H9 (cell line): ENCODE measurements at regions not wholly inside any gene's neighbourhood (a gene's known extent, or its start where the extent isn't known, plus 50 kb on each side); places are given as distances from the start of the nearest gene placed in this dataset.

Source experiments
- DNase-seq: peaks from one replicate; pipeline ENCODE4 v3.0.0-alpha.2; 2017
- H2AFZ ChIP-seq: one replicate; pipeline ENCODE4 v1.6.1; 2013; ENCODE audit warnings: mild to moderate bottlenecking, low read length, control low read depth, moderate library complexity
- H2AK5ac ChIP-seq: 2 replicates; pipeline ENCODE4 v1.6.1; 2013; ENCODE audit warnings: low read length, control low read depth, mixed read lengths; ENCODE audit not compliant: insufficient read length
- H2BK120ac ChIP-seq: one replicate; pipeline ENCODE4 v1.6.1; 2013; ENCODE audit warnings: low read depth, mild to moderate bottlenecking, low read length, control low read depth, inconsistent platforms; ENCODE audit not compliant: poor library complexity, severe bottlenecking
- H2BK12ac ChIP-seq: 2 replicates; pipeline ENCODE4 v1.6.1; 2013; ENCODE audit warnings: low read length, control low read depth, mixed read lengths, low read depth; ENCODE audit not compliant: insufficient read length
- H2BK15ac ChIP-seq: 2 replicates; pipeline ENCODE4 v1.6.1; 2013; ENCODE audit warnings: low read depth, low read length, control low read depth
- H2BK20ac ChIP-seq: one replicate; pipeline ENCODE4 v1.6.1; 2013; ENCODE audit warnings: low read depth, mild to moderate bottlenecking, low read length, control low read depth, inconsistent platforms; ENCODE audit not compliant: poor library complexity, severe bottlenecking
- H2BK5ac ChIP-seq: 2 replicates; pipeline ENCODE4 v1.6.1; 2013; ENCODE audit warnings: low read length, control low read depth, mixed read lengths; ENCODE audit not compliant: insufficient read length
- H3K14ac ChIP-seq: 2 replicates; pipeline ENCODE4 v1.6.1; 2013; ENCODE audit warnings: low read length, control low read depth; ENCODE audit not compliant: insufficient read depth
- H3K18ac ChIP-seq: 2 replicates; pipeline ENCODE4 v1.6.1; 2013; ENCODE audit warnings: low read depth, mild to moderate bottlenecking, mixed read lengths, low read length, control low read depth; ENCODE audit not compliant: insufficient read length
- H3K23ac ChIP-seq: 2 replicates; pipeline ENCODE4 v1.6.1; 2013; ENCODE audit warnings: low read length, control low read depth, mixed read lengths, low read depth; ENCODE audit not compliant: insufficient read length
- H3K23me2 ChIP-seq: 2 replicates; pipeline ENCODE4 v1.6.1; 2013; ENCODE audit warnings: low read depth, mild to moderate bottlenecking, mixed read lengths, low read length, control low read depth; ENCODE audit not compliant: insufficient read length, poor library complexity, severe bottlenecking
- H3K27ac ChIP-seq: 2 replicates; pipeline ENCODE4 v1.5.1; 2013; ENCODE audit warnings: low read length, control low read depth, mixed read lengths, low read depth; ENCODE audit not compliant: insufficient read length
- H3K27me3 ChIP-seq: 2 replicates; pipeline ENCODE4 v1.6.1; 2013; ENCODE audit warnings: low read length, control low read depth, inconsistent platforms; ENCODE audit not compliant: insufficient read depth
- H3K4ac ChIP-seq: 2 replicates; pipeline ENCODE4 v1.6.1; 2013; ENCODE audit warnings: low read depth, mild to moderate bottlenecking, control low read depth, inconsistent platforms, low read length, moderate library complexity
- H3K4me1 ChIP-seq: 2 replicates; pipeline ENCODE4 v1.6.1; 2013; ENCODE audit warnings: low read length, control low read depth, inconsistent platforms; ENCODE audit not compliant: insufficient read depth
- H3K4me2 ChIP-seq: 2 replicates; pipeline ENCODE4 v1.6.1; 2013; ENCODE audit warnings: low read length, control low read depth, mixed read lengths; ENCODE audit not compliant: insufficient read length, insufficient read depth
- H3K56ac ChIP-seq: 2 replicates; pipeline ENCODE4 v1.6.1; 2013; ENCODE audit warnings: low read depth, mild to moderate bottlenecking, mixed read lengths, low read length, control low read depth; ENCODE audit not compliant: insufficient read length
- H3K79me1 ChIP-seq: 2 replicates; pipeline ENCODE4 v1.6.1; 2013; ENCODE audit warnings: low read depth, mild to moderate bottlenecking, moderate library complexity, low read length, control low read depth, inconsistent platforms; ENCODE audit not compliant: insufficient read depth, poor library complexity, severe bottlenecking
- H3K79me2 ChIP-seq: 2 replicates; pipeline ENCODE4 v1.6.1; 2013; ENCODE audit warnings: low read length, control low read depth, inconsistent platforms; ENCODE audit not compliant: insufficient read depth
- H3K9ac ChIP-seq: 2 replicates; pipeline ENCODE4 v1.6.1; 2013; ENCODE audit warnings: low read length, control low read depth, mixed read lengths; ENCODE audit not compliant: insufficient read length; ENCODE audit errors: extremely low read depth
- H3K9me3 ChIP-seq: one replicate; pipeline ENCODE4 v1.6.1; 2013; ENCODE audit warnings: low read depth, low read length, inconsistent platforms; ENCODE audit not compliant: control insufficient read depth
- H3T11ph ChIP-seq: one replicate; pipeline ENCODE4 v1.6.1; 2013; ENCODE audit warnings: mild to moderate bottlenecking, low read length, control low read depth, inconsistent platforms
- H4K20me1 ChIP-seq: one replicate; pipeline ENCODE4 v1.6.1; 2013; ENCODE audit not compliant: control insufficient read depth, insufficient read length, insufficient read depth
- H4K5ac ChIP-seq: 2 replicates; pipeline ENCODE4 v1.6.1; 2013; ENCODE audit warnings: low read depth, mild to moderate bottlenecking, mixed read lengths, low read length, control low read depth; ENCODE audit not compliant: insufficient read length
- H4K8ac ChIP-seq: replicated peaks from 2 replicates; pipeline ENCODE4 v1.6.1; 2013; ENCODE audit warnings: low read length, control low read depth, mixed read lengths, low read depth; ENCODE audit not compliant: insufficient read length
- H4K91ac ChIP-seq: 2 replicates; pipeline ENCODE4 v1.6.1; 2013; ENCODE audit warnings: low read depth, mild to moderate bottlenecking, moderate library complexity, mixed read lengths, low read length, control low read depth; ENCODE audit not compliant: insufficient read length
- H3K27ac Mint-ChIP-seq, 3 experiments: 2 replicates in 2 of 3; 3 replicates in 1 of 3; pipeline ENCODE4 v1.8.0; 2020 to 2021; ENCODE audit warnings: mixed read lengths in 3 of 3, mild to moderate bottlenecking in 1 of 3, moderate library complexity in 1 of 3
- H3K27me3 Mint-ChIP-seq: 2 replicates; pipeline ENCODE4 v1.8.0; 2021; ENCODE audit warnings: low read depth, mild to moderate bottlenecking, moderate library complexity, mixed read lengths
- H3K36me3 Mint-ChIP-seq, 3 experiments: 2 replicates in 2 of 3; 3 replicates in 1 of 3; pipeline ENCODE4 v1.8.0; 2020 to 2021; ENCODE audit warnings: low read depth in 3 of 3, mixed read lengths in 3 of 3; ENCODE audit not compliant: insufficient read depth in 1 of 3
- H3K4me1 Mint-ChIP-seq, 2 experiments: 2 replicates each; pipeline ENCODE4 v1.8.0; 2020; ENCODE audit warnings: mixed read lengths in 2 of 2
- H3K4me3 Mint-ChIP-seq, 2 experiments: 2 replicates in 1 of 2; 3 replicates in 1 of 2; pipeline ENCODE4 v1.8.0; 2020 to 2021; ENCODE audit warnings: mild to moderate bottlenecking in 2 of 2, mixed read lengths in 2 of 2, moderate library complexity in 1 of 2
- H3K9me3 Mint-ChIP-seq, 2 experiments: 2 replicates in 1 of 2; 3 replicates in 1 of 2; pipeline ENCODE4 v1.8.0; 2020; ENCODE audit warnings: mild to moderate bottlenecking in 2 of 2, mixed read lengths in 2 of 2, moderate library complexity in 1 of 2
- WGBS: extraction: QIAGEN DNeasy Blood & Tissue Kit; methylation state at CpG from one replicate; pipeline ENCODE4 v1.1.7; 2013; ENCODE audit warnings: missing lambda C conversion rate, low lambda C conversion rate, mixed read lengths; ENCODE audit not compliant: insufficient read length; ENCODE audit errors: extremely low coverage; 5-methylcytosine and 5-hydroxymethylcytosine counted together
- TF ChIP-seq, protein P1 (sequence below): fragments of 200-600 bp; sonication (generic); conservative IDR thresholded peaks from 3 replicates; pipeline ENCODE4 v1.8.0; 2021; ENCODE audit warnings: antibody characterized with exemption, mild to moderate bottlenecking

DNA sequence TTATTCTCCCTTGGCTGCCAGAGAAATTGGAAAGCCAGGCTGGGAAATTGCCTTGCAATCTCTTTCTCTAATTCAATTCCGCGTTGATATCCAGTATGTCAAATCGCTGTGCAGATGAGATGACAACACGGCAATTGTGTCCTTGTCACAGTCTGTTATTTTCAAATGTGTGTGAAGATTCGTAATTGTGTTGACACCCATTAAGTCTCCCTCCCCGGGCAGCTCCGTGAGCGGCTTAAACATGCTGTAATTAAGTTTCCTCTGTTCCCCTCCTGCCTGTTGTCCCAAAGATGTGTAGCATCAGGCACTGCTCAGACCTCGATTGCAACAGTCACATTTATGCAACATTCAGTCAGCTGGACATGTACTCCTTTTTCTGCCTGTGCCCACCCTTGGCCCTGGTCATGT is 209.5 kb downstream of the LPIN1 start:
- Histone ChIP-seq H4K8ac (no peak overlapping the region), H3K79me1 (no peaks in the 10 kb centered on the region), H2BK12ac (no peak overlapping the region), H2AK5ac (no peak overlapping the region), H3K27ac (no peak overlapping the region), H4K5ac (no peak overlapping the region), H3K14ac (no peak overlapping the region), H4K91ac (no peak overlapping the region), H3K23me2 (no peaks in the 10 kb centered on the region), H3K9ac (no peak overlapping the region), H3K4me2 (no peak overlapping the region), H3K4me1 (no peaks in the 10 kb centered on the region), H3K18ac (no peak overlapping the region), H2BK120ac (no peak overlapping the region), H2AFZ (no peak overlapping the region), H2BK15ac (no peak overlapping the region), H3K23ac (no peak overlapping the region), H2BK5ac (no peak overlapping the region), H2BK20ac (no peak overlapping the region), H3K79me2 (no peaks in the 10 kb centered on the region), H3K4ac (no peak overlapping the region), H4K20me1 (no peaks in the 10 kb centered on the region), H3K9me3 (no peaks in the 10 kb centered on the region), H3K56ac (no peak overlapping the region), H3K27me3 (no peaks in the 10 kb centered on the region), H3T11ph (no peak overlapping the region)
- no CpG with 5 or more reads among the region's 9 CpGs for WGBS
- Mint-ChIP-seq H3K27me3 (peaks cover 2% of the 10 kb centered on the region; the same call in 1 of the 2 replicates), H3K4me3 (no peak overlapping the region), H3K4me1 (no peaks in the 10 kb centered on the region), H3K9me3 (no peaks in the 10 kb centered on the region), H3K27ac (no peak overlapping the region), H3K36me3 (no peaks in the 10 kb centered on the region)
- no peak for DNase-seq
- TF ChIP-seq, protein P1, sequence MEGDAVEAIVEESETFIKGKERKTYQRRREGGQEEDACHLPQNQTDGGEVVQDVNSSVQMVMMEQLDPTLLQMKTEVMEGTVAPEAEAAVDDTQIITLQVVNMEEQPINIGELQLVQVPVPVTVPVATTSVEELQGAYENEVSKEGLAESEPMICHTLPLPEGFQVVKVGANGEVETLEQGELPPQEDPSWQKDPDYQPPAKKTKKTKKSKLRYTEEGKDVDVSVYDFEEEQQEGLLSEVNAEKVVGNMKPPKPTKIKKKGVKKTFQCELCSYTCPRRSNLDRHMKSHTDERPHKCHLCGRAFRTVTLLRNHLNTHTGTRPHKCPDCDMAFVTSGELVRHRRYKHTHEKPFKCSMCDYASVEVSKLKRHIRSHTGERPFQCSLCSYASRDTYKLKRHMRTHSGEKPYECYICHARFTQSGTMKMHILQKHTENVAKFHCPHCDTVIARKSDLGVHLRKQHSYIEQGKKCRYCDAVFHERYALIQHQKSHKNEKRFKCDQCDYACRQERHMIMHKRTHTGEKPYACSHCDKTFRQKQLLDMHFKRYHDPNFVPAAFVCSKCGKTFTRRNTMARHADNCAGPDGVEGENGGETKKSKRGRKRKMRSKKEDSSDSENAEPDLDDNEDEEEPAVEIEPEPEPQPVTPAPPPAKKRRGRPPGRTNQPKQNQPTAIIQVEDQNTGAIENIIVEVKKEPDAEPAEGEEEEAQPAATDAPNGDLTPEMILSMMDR = no peak
